Liver (tissue), 8 donors: ENCODE measurements at regions not wholly inside any gene's neighbourhood (a gene's known extent, or its start where the extent isn't known, plus 50 kb on each side); places are given as distances from the start of the nearest gene placed in this dataset.

ENCODE experiments used
- DNase-seq: peaks from one replicate; pipeline ENCODE4 v3.0.0-alpha.2; 2017; ENCODE audit warnings: low spot score
- H3K27ac ChIP-seq, 2 donors: one replicate each; pipeline ENCODE4 v1.7.0; 2013; ENCODE audit warnings: inconsistent platforms in 2 of 2, low read length in 2 of 2, control low read depth in 1 of 2, low read depth in 1 of 2, mild to moderate bottlenecking in 1 of 2
- H3K27me3 ChIP-seq, 4 donors: one replicate each; pipeline versions ENCODE4 v1.6.1 to v1.7.0; 2013; ENCODE audit warnings: low read length in 3 of 4, inconsistent platforms in 1 of 4, mild to moderate bottlenecking in 1 of 4, moderate library complexity in 1 of 4; ENCODE audit not compliant: control insufficient read depth in 4 of 4, insufficient read depth in 4 of 4
- H3K36me3 ChIP-seq, 4 donors: one replicate each; pipeline versions ENCODE4 v1.6.1 to v1.7.0; 2013; ENCODE audit warnings: low read length in 3 of 4, mild to moderate bottlenecking in 3 of 4, low read depth in 1 of 4, moderate library complexity in 1 of 4; ENCODE audit not compliant: control insufficient read depth in 4 of 4, insufficient read depth in 3 of 4
- H3K4me1 ChIP-seq, 4 donors: one replicate each; pipeline versions ENCODE4 v1.6.1 to v1.7.0; 2013; ENCODE audit warnings: low read length in 3 of 4, mild to moderate bottlenecking in 3 of 4, moderate library complexity in 1 of 4; ENCODE audit not compliant: control insufficient read depth in 4 of 4, insufficient read depth in 4 of 4
- H3K4me3 ChIP-seq, 3 donors: one replicate each; pipeline versions ENCODE4 v1.6.1 to v1.7.0; 2013; ENCODE audit warnings: low read length in 3 of 3, control low read depth in 1 of 3, low read depth in 1 of 3, mild to moderate bottlenecking in 1 of 3
- H3K9ac ChIP-seq, 2 donors: one replicate each; pipeline ENCODE4 v1.7.0; 2013; ENCODE audit warnings: low read length in 2 of 2, mild to moderate bottlenecking in 2 of 2, moderate library complexity in 2 of 2, control low read depth in 1 of 2, low read depth in 1 of 2
- H3K9me3 ChIP-seq, 4 donors: one replicate each; pipeline versions ENCODE4 v1.6.1 to v1.7.0; 2013; ENCODE audit warnings: low read length in 3 of 4; ENCODE audit not compliant: control insufficient read depth in 4 of 4
- ATF3 ChIP-seq: IDR thresholded peaks from 2 replicates; pipeline ENCODE4 v1.6.1; 2016; ENCODE audit warnings: antibody characterized with exemption
- CTCF ChIP-seq: fragments of 150-350 bp; IDR thresholded peaks from 2 replicates; pipeline ENCODE4 v1.5.1; 2017; ENCODE audit warnings: improper control_type of control experiment, low read depth, low read length; ENCODE audit not compliant: missing input control
- EGR1 ChIP-seq, 2 donors: IDR thresholded peaks; 2 replicates each; pipeline ENCODE4 v1.6.1; 2016 to 2018; ENCODE audit warnings: antibody characterized with exemption in 2 of 2, low read depth in 2 of 2
- FOXA1 ChIP-seq: IDR thresholded peaks from 2 replicates; pipeline ENCODE4 v1.6.1; 2016; ENCODE audit warnings: antibody characterized with exemption
- FOXA2 ChIP-seq: IDR thresholded peaks from 2 replicates; pipeline ENCODE4 v1.6.1; 2016; ENCODE audit warnings: antibody characterized with exemption
- GABPA ChIP-seq, 2 donors: IDR thresholded peaks in 1 of 2; conservative IDR thresholded peaks in 1 of 2; 2 replicates each; pipeline ENCODE4 v1.6.1; 2016; ENCODE audit warnings: antibody characterized with exemption in 2 of 2, mild to moderate bottlenecking in 1 of 2, moderate library complexity in 1 of 2
- HNF4A ChIP-seq, 2 donors: conservative IDR thresholded peaks; 2 replicates each; pipeline ENCODE4 v1.6.1; 2016; ENCODE audit warnings: antibody characterized with exemption in 2 of 2, mild to moderate bottlenecking in 2 of 2
- JUND ChIP-seq, 2 donors: IDR thresholded peaks; 2 replicates each; pipeline ENCODE4 v1.6.1; 2016; ENCODE audit warnings: antibody characterized with exemption in 2 of 2
- MAX ChIP-seq: IDR thresholded peaks from 2 replicates; pipeline ENCODE4 v1.6.1; 2016; ENCODE audit warnings: antibody characterized with exemption
- RAD21 ChIP-seq, 2 donors: IDR thresholded peaks; 2 replicates each; pipeline ENCODE4 v1.6.1; 2016; ENCODE audit warnings: antibody characterized with exemption in 2 of 2, mild to moderate bottlenecking in 2 of 2
- REST ChIP-seq: IDR thresholded peaks from 2 replicates; pipeline ENCODE4 v1.6.1; 2016; ENCODE audit warnings: antibody characterized with exemption, mild to moderate bottlenecking
- RXRA ChIP-seq, 2 donors: IDR thresholded peaks; 2 replicates each; pipeline ENCODE4 v1.6.1; 2017 to 2018; ENCODE audit warnings: antibody characterized with exemption in 2 of 2, mild to moderate bottlenecking in 1 of 2
- YY1 ChIP-seq: IDR thresholded peaks from 2 replicates; pipeline ENCODE4 v1.6.1; 2016; ENCODE audit warnings: antibody characterized with exemption, mild to moderate bottlenecking
- ZBTB33 ChIP-seq: IDR thresholded peaks from 2 replicates; pipeline ENCODE4 v1.6.1; 2016; ENCODE audit warnings: antibody characterized with exemption
- WGBS: extraction: QIAGEN DNeasy Blood & Tissue Kit; methylation state at CpG from one replicate; pipeline ENCODE4 v1.1.7; 2013; 5-methylcytosine and 5-hydroxymethylcytosine counted together
- donor health status: healthy.
- donor health status: healthy.
- donor health status: healthy.
- donor health status: healthy.
- donor health status: healthy.

GRCh38 chr1:67559222-67559700 lies 125.7 kb upstream of the GADD45A start (continued):
- no peak for TF ChIP-seq CTCF
- no peak for TF ChIP-seq RXRA (IDR thresholded peaks at IDR 0.05)
- no peak for TF ChIP-seq HNF4A (conservative IDR thresholded peaks at IDR 0.05)
- no peak for TF ChIP-seq MAX
- TF ChIP-seq ATF3 = no peak
- no peak for TF ChIP-seq JUND (IDR thresholded peaks at IDR 0.05)

- H3K4me1 ChIP-seq = peaks cover 6 to 53% (median 39%) of the 10 kb centered on the region in 4 donors
- WGBS = 60% methylated on average over 10 of the region's 10 CpGs
- TF ChIP-seq EGR1 (IDR thresholded peaks at IDR 0.05; ENCODE audit: low read depth in 2 of 2) (no peak), CTCF (peak; percentile 5), RAD21 (IDR thresholded peaks at IDR 0.05) (peak in 1 of 2 donors; percentile 35)
- no peaks in the 10 kb centered on the region for H3K9me3 ChIP-seq
- no peaks in the 10 kb centered on the region for H3K27me3 ChIP-seq
- no peaks in the 10 kb centered on the region for H3K36me3 ChIP-seq
- H3K27ac ChIP-seq = peak overlapping the region; percentile 43 to 64
- H3K4me3 ChIP-seq = no peak overlapping the region
- H3K9ac ChIP-seq = peak overlapping the region in 1 of 2 donors; percentile 10
- DNase-seq = no peak
Observed at GRCh38 chr1:67560580-67561255, 124.3 kb upstream of the GADD45A start.

- Histone ChIP-seq H3K27me3 (no peaks in the 10 kb centered on the region), H3K36me3 (no peaks in the 10 kb centered on the region), H3K9ac (peak overlapping the region in 1 of 2 donors; percentile 64), H3K4me1 (peaks cover 6 to 47% (median 34%) of the 10 kb centered on the region in 4 donors), H3K9me3 (no peaks in the 10 kb centered on the region), H3K4me3 (no peak overlapping the region), H3K27ac (peak overlapping the region; percentile 64 to 84)
- peak; percentile 94 for DNase-seq
- WGBS = 2% methylated on average over 4 of the region's 4 CpGs
- TF ChIP-seq MAX (peak; percentile 41), HNF4A (conservative IDR thresholded peaks at IDR 0.05) (peak; percentile 72 to 79), JUND (IDR thresholded peaks at IDR 0.05) (peak; percentile 40), CTCF (peak; percentile 93), EGR1 (IDR thresholded peaks at IDR 0.05; ENCODE audit: low read depth in 2 of 2) (peak in 1 of 2 donors; percentile 14), ZBTB33 (no peak), FOXA2 (no peak), RXRA (IDR thresholded peaks at IDR 0.05) (peak; percentile 91 to 95), GABPA (IDR thresholded peaks at IDR 0.05 in 1 of 2, conservative IDR thresholded peaks at IDR 0.05 in 1 of 2) (peak; percentile 70 to 85), RAD21 (IDR thresholded peaks at IDR 0.05) (peak; percentile 96 to 99), REST (peak; percentile 28), YY1 (peak; percentile 56), FOXA1 (no peak)
Observed at GRCh38 chr1:67561704-67562113, 123.3 kb upstream of the GADD45A start.
